K562 (cell line): ENCODE measurements at regions not wholly inside any gene's neighbourhood (a gene's known extent, or its start where the extent isn't known, plus 50 kb on each side); places are given as distances from the start of the nearest gene placed in this dataset.

Source experiments
- ATAC-seq: fragments of 200-7000 bp; cut with Tn5 transposase; 3 replicates; pipeline ENCODE4 v1.9.1; 2020; ENCODE audit warnings: moderate library complexity
- BruUV-seq: library from RNA; stranded (reverse); fragments of 400-500 nt; replicated peaks from 2 replicates; lab custom pipeline; 2021; lab: Mats Ljungman, UMichigan
- CTCF ChIA-PET: fragments of 300-600 bp; formaldehyde crosslinking; extraction: SDS; loops from one replicate; lab custom pipeline; 2021; ENCODE audit warnings: low intra/inter-chr PET ratio; lab: Yijun Ruan, JAX
- POLR2A ChIA-PET: fragments of 300-600, 350-650 bp; sonication (Branson Sonifier 250); formaldehyde crosslinking; extraction: SDS; loops from one replicate; lab custom pipeline; 2021; ENCODE audit warnings: antibody characterized with exemption, inconsistent platforms; lab: Yijun Ruan, JAX
- DNase-seq, 4 experiments: peaks; one replicate each; pipeline versions ENCODE4 v3.0.0 to v3.0.0-alpha.2; 2011 to 2018; ENCODE audit warnings: low spot score in 3 of 4, mixed read lengths in 3 of 4; ENCODE audit errors: extremely low read depth in 1 of 4
- FAIRE-seq: peaks from 2 replicates; lab custom pipeline; 2011; peaks lifted over from hg19 to GRCh38; lab: Jason Lieb, UNC
- H2AFZ ChIP-seq: 2 replicates; pipeline ENCODE4 v1.6.0; 2011; ENCODE audit warnings: low read depth, low read length, control low read depth, inconsistent platforms
- H3K27ac ChIP-seq: fragments of 200-600 bp; 3 replicates; pipeline ENCODE4 v1.8.0; 2011; ENCODE audit warnings: low read depth, mild to moderate bottlenecking, control low read depth, inconsistent platforms, low read length, moderate library complexity, mixed read lengths; ENCODE audit errors: extremely low read depth
- H3K27me3 ChIP-seq, 2 experiments: fragments of 300-600 bp in 1 of 2; 2 replicates in 1 of 2; 3 replicates in 1 of 2; pipeline versions ENCODE4 v1.6.0 to v1.8.0; 2011; ENCODE audit warnings: inconsistent platforms in 2 of 2, low read length in 2 of 2, mild to moderate bottlenecking in 1 of 2, mixed read lengths in 1 of 2, moderate library complexity in 1 of 2; ENCODE audit not compliant: control insufficient read depth in 2 of 2, insufficient read depth in 2 of 2
- H3K36me3 ChIP-seq: fragments of 300-600 bp; 3 replicates; pipeline ENCODE4 v1.8.0; 2011; ENCODE audit warnings: mild to moderate bottlenecking, low read length, inconsistent platforms; ENCODE audit not compliant: control insufficient read depth, insufficient read depth
- H3K4me1 ChIP-seq, 2 experiments: fragments of 200-600 bp in 1 of 2; replicated peaks in 1 of 2; 2 replicates in 1 of 2; 3 replicates in 1 of 2; pipeline versions ENCODE4 v1.5.1 to v1.8.0; 2011; ENCODE audit warnings: inconsistent platforms in 2 of 2, low read length in 2 of 2, mild to moderate bottlenecking in 1 of 2, mixed read lengths in 1 of 2, moderate library complexity in 1 of 2; ENCODE audit not compliant: control insufficient read depth in 2 of 2, insufficient read depth in 2 of 2
- H3K4me2 ChIP-seq: 2 replicates; pipeline ENCODE4 v1.6.1; 2011; ENCODE audit warnings: low read length, control low read depth, inconsistent platforms, mixed read lengths; ENCODE audit not compliant: insufficient read depth
- H3K4me3 ChIP-seq: fragments of 200-600 bp; sonication (generic), shearing (Covaris generic); 2 replicates; pipeline ENCODE4 v1.5.1; 2016; ENCODE audit warnings: control low read depth, inconsistent platforms
- H3K79me2 ChIP-seq: fragments of 200-600 bp; 3 replicates; pipeline ENCODE4 v1.8.0; 2011; ENCODE audit warnings: low read length, inconsistent platforms; ENCODE audit not compliant: control insufficient read depth, insufficient read depth
- H3K9ac ChIP-seq, 2 experiments: 2 replicates each; pipeline versions ENCODE4 v1.6.0 to v1.6.1; 2011; ENCODE audit warnings: low read depth in 2 of 2, low read length in 2 of 2, control low read depth in 1 of 2, inconsistent platforms in 1 of 2, mild to moderate bottlenecking in 1 of 2, mixed read lengths in 1 of 2; ENCODE audit not compliant: insufficient read depth in 1 of 2
- H3K9me1 ChIP-seq: one replicate; pipeline ENCODE4 v1.6.0; 2011; ENCODE audit warnings: inconsistent platforms, mild to moderate bottlenecking, low read length, moderate library complexity; ENCODE audit not compliant: control insufficient read depth, insufficient read depth
- H3K9me3 ChIP-seq: replicated peaks from 2 replicates; pipeline ENCODE4 v1.5.1; 2011; ENCODE audit warnings: low read depth, low read length, inconsistent platforms; ENCODE audit not compliant: control insufficient read depth, insufficient read depth
- H4K20me1 ChIP-seq: replicated peaks from 2 replicates; pipeline ENCODE4 v1.6.1; 2011; ENCODE audit warnings: low read length, inconsistent platforms, mixed read lengths; ENCODE audit not compliant: control insufficient read depth, insufficient read depth
- HMG20A ChIP-seq: fragments of 450-650 bp; formaldehyde crosslinking; conservative IDR thresholded peaks from 2 replicates; pipeline ENCODE4 v1.4.0; 2020; ENCODE audit warnings: mild to moderate bottlenecking, mixed read lengths
- KLF13 ChIP-seq: fragments of 450-650 bp; IDR thresholded peaks from 2 replicates; pipeline ENCODE4 v1.6.1; 2016; ENCODE audit warnings: missing genetic modification characterization, low read depth, mild to moderate bottlenecking, missing compliant biosample characterization, moderate library complexity, borderline replicate concordance
- MGA ChIP-seq: fragments of 450-650 bp; IDR thresholded peaks from 2 replicates; pipeline ENCODE4 v1.6.1; 2016; ENCODE audit warnings: mild to moderate bottlenecking, moderate library complexity
- MTA3 ChIP-seq: fragments of 450-650 bp; formaldehyde crosslinking; IDR thresholded peaks from 2 replicates; pipeline ENCODE4 v1.6.1; 2017; ENCODE audit warnings: mild to moderate bottlenecking, borderline replicate concordance
- NFE2L1 ChIP-seq: fragments of 450-650 bp; IDR thresholded peaks from 2 replicates; pipeline ENCODE4 v1.6.1; 2016; ENCODE audit warnings: missing genetic modification characterization, low read depth, mild to moderate bottlenecking, missing compliant biosample characterization, moderate library complexity, borderline replicate concordance
- NFXL1 ChIP-seq: fragments of 450-650 bp; formaldehyde crosslinking; IDR thresholded peaks from 2 replicates; pipeline ENCODE4 v1.4.0; 2021; ENCODE audit warnings: mild to moderate bottlenecking
- PHF20 ChIP-seq: fragments of 450-650 bp; IDR thresholded peaks from 2 replicates; pipeline ENCODE4 v1.6.1; 2018; ENCODE audit not compliant: partially characterized antibody
- YY1 ChIP-seq, 3 experiments: IDR thresholded peaks; 2 replicates each; pipeline ENCODE4 v1.6.1; 2011; ENCODE audit warnings: low read length in 2 of 3, mild to moderate bottlenecking in 2 of 3, moderate library complexity in 2 of 3, borderline replicate concordance in 1 of 3, control low read depth in 1 of 3, low read depth in 1 of 3; ENCODE audit not compliant: insufficient read depth in 3 of 3, insufficient replicate concordance in 2 of 3, control insufficient read depth in 1 of 3, insufficient read length in 1 of 3; ENCODE audit errors: extremely low read depth in 1 of 3
- ZBED1 ChIP-seq: IDR thresholded peaks from 2 replicates; pipeline ENCODE4 v1.6.1; 2014
- ZEB2 ChIP-seq: fragments of 450-650 bp; IDR thresholded peaks from 2 replicates; pipeline ENCODE4 v1.6.1; 2016
- ZNF239 ChIP-seq: fragments of 250-450 bp; sonication (Bioruptor Pico); IDR thresholded peaks from 2 replicates; pipeline ENCODE4 v1.4.0; 2020; ENCODE audit warnings: mild to moderate bottlenecking
- ZNF354B ChIP-seq: fragments of 250-450 bp; sonication (Bioruptor Pico); IDR thresholded peaks from 2 replicates; pipeline ENCODE4 v1.4.0; 2020
- ZNF511 ChIP-seq: sonication (generic); formaldehyde crosslinking; IDR thresholded peaks from 2 replicates; pipeline ENCODE4 v1.8.0; 2022; ENCODE audit warnings: mild to moderate bottlenecking, missing genetic modification reagents
- WGBS: fragments of 100-300 bp; shearing (Covaris generic); methylation state at CpG from one replicate; pipeline ENCODE4 v1.1.6; 2016; ENCODE audit warnings: low coverage, mixed read lengths; ENCODE audit not compliant: insufficient coverage; ENCODE audit errors: missing lambda C conversion rate; 5-methylcytosine and 5-hydroxymethylcytosine counted together
- in situ Hi-C: fragments of 300-500 bp; cut with MboI; formaldehyde crosslinking; loops from 4 replicates; pipeline ENCODE4 v1.15.0; 2018; ENCODE audit warnings: inconsistent platforms, mixed read lengths
- intact Hi-C: fragments of 100-400 bp; cut with micrococcal nuclease; formaldehyde crosslinking; loops from 2 replicates; pipeline ENCODE4 v1.14.2; 2022

- WGBS, result 10% methylated on average over 1 of the region's 1 CpG
- no peak for TF ChIP-seq ZNF239 (CRISPR knock-in tag)
- TF ChIP-seq MGA, result no peak
- TF ChIP-seq YY1 (IDR thresholded peaks at IDR 0.05; ENCODE audit: borderline replicate concordance in 1 of 3, control insufficient read depth in 1 of 3, extremely low read depth in 1 of 3, insufficient read depth in 3 of 3, insufficient read length in 1 of 3, insufficient replicate concordance in 2 of 3, low read depth in 1 of 3, low read length in 2 of 3), result no peak
- no peak for TF ChIP-seq ZEB2
- TF ChIP-seq HMG20A (CRISPR knock-in tag), result no peak
- no peak for TF ChIP-seq NFXL1 (CRISPR knock-in tag)
- no peak for TF ChIP-seq ZNF354B
- TF ChIP-seq NFE2L1 (tag), result no peak
- no peak for TF ChIP-seq MTA3
- no peak for TF ChIP-seq ZNF511 (CRISPR knock-in tag)
- no peak for TF ChIP-seq PHF20
- TF ChIP-seq ZBED1, result no peak
- no peak for TF ChIP-seq KLF13 (tag)
These were observed 882.1 kb downstream of the UQCRFS1 start for GRCh38 chr19:28330831-28331230.

More at GRCh38 chr19:28330831-28331230, 882.1 kb downstream of the UQCRFS1 start:
- Histone ChIP-seq H4K20me1 (no peaks in the 10 kb centered on the region), H3K4me1 (no peaks in the 10 kb centered on the region), H3K9ac (no peak overlapping the region), H2AFZ (no peak overlapping the region), H3K9me3 (no peaks in the 10 kb centered on the region), H3K4me3 (no peak overlapping the region), H3K9me1 (no peaks in the 10 kb centered on the region), H3K79me2 (no peaks in the 10 kb centered on the region), H3K27me3 (no peaks in the 10 kb centered on the region; a peak in 1 of 5 replicates), H3K4me2 (no peak overlapping the region), H3K27ac (no peak overlapping the region), H3K36me3 (no peaks in the 10 kb centered on the region)
- ChIA-PET POLR2A (no interaction called here), CTCF (no interaction called here)
- BruUV-seq, result no TSS peak
- DNase-seq (no peak), FAIRE-seq (no peak), ATAC-seq (no peak)
- intact Hi-C loops, result no loop called here
- in situ Hi-C loops, result no loop called here
